ENCODE measurements at regions not wholly inside any gene's neighbourhood (a gene's known extent, or its start where the extent isn't known, plus 50 kb on each side); places are given as distances from the start of the nearest gene placed in this dataset.
"Not testable (repeated sequence)": the region's sequence is repeated elsewhere in the genome, so short reads cannot be mapped to it uniquely, and the experiment has no call there.

DNA sequence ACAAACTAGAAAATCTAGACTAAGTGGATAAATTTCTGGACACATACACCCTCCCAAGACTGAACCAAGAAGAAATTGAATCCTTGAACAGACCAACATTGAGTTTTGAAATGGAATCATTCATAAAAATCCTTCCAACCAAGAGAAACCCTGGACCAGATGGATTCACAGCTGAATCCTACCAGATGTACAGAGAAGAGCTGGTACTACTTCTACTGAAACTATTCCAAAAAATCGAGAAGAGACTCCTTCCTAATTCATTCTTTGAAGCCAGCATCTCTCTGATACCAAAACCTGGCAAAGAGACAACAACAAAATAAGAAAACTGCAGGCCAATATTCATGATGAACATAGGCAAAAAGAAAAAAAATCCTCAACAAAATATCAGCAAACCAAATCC is 227.4 kb downstream of the RPAP3 start:
- no peak for DNase-seq

DNA sequence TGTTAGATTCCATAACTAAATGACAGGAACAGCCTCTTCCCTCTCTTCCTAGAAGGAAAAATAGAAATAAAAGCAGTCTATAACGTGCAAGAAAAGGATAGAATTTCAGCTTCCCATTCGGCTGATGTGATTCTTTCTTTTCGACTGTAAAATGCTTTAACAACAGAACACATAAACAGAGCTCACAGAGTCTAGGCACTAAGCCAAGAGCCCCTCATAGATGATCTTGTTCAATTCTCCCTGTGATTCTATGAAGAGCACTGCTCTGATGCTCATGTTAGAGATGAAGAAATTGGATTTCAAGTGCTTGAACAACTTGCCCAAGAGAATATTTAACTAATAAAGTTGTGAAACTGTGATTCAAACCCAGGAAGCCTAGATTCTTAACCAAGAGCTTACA is 232.7 kb downstream of the RPAP3 start:
- DNase-seq: no peak

DNA sequence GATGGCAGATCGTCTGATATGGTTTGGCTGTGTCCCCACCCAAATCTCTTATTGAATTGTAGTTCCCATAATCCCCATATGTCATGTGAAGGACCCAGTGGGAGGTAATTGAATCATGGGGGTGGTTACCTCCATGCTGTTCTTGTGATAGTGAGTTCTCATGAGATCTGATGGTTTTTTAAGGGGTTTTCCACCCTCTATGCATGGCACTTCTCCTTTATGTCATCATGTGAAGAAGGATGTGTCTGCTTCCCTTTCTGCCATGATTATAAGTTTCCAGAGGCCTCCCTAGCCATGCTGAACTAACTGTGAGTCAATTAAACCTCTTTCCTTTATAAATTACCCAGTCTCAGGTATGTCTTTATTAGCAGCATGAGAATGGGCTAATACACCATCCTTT is 235.5 kb downstream of the RPAP3 start:
- DNase-seq: not testable (repeated sequence)

DNA sequence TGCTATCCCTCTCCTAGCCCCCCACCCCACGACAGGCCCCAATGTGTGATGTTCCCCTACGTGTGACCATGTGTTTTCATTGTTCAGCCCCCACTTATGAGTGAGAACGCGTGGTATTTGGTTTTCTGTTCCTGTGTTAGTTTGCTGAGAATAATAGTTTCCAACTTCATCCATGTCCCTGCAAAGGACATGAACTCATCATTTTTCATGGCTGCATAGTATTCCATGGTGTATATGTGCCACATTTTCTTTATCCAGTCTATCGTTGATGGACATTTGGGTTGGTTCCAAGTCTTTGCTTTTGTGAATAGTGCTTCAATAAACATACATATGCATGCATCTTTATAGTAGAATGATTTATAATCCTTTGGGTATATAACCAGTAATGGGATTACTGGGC is 241.9 kb downstream of the RPAP3 start:
- DNase-seq: not testable (repeated sequence)

DNA sequence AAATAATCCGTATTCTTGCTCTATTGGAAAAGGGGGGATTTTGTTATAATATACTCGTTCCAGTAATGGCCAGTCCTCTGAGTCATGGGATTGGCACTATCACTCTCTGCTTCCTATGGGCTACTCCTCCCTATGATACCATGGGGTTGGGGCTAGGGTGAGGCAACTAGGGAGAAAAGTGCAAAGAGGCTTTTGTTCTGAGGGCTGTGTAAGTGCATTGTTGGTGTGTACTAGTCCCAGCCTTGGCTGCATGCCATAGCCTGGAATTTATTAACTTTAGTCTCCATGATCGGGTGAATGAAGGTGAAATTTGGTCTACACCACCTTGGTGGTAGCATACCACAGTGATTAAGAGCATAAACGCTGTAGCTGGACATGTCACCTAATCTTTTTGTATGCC is 247.6 kb downstream of the RPAP3 start:
- DNase-seq: no peak

DNA sequence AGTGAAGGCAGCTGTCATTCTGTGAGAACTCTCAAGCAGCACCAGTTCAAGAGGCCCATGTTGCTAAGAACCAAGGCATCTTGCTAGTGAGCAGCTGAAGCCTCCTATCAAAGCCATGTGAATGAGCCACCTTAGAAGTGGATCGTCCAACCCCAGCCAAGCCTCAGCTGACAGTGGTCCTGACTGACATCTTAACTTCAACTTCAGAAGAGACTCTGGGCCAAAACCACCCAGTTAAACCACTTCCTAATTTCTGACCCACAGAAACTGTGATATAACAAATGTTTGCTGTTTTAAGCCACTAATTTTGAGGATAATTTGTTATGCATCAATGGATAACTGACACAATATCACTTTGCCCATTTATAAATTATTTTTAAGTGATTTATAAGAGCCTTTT is 256.0 kb downstream of the RPAP3 start:
- no peak for DNase-seq

DNA sequence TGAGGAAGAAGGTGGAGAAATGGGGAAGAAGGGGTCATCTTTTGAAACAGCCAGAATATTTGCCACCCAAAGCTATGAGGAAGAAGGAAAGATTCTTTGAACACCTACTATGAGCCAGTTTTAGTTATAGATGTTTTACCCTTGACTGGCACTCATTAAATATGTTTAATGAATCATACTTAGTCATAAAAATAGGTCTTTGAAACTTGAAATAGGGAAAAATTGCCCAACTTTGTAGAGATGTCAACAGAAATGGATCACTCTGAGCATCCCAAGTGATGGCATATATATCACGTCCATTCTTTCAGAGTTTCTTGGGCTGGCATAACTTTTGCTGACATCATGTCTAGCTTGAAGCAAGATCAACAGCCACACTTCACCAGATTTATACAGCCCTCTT is 263.5 kb downstream of the RPAP3 start:
- DNase-seq: no peak

DNA sequence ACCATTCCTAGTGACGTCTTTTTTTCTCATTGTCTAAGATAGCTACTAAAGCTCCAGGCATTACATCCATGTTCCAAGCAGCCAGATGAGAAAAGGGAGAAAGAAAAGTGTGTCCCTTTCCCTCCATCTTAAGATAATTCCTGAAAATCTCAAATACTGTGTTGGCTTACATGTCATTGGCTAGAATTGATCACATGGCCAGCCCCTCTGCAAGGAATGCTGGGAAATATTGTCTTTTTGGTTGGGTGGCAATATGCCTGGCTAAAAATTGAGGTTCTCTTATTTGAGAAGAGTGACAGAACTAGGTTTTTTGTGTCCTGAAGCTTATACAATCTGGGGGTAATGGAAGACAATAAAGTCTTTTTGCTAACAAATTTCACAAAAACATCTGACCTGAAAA is 264.3 kb downstream of the RPAP3 start:
- no peak for DNase-seq

DNA sequence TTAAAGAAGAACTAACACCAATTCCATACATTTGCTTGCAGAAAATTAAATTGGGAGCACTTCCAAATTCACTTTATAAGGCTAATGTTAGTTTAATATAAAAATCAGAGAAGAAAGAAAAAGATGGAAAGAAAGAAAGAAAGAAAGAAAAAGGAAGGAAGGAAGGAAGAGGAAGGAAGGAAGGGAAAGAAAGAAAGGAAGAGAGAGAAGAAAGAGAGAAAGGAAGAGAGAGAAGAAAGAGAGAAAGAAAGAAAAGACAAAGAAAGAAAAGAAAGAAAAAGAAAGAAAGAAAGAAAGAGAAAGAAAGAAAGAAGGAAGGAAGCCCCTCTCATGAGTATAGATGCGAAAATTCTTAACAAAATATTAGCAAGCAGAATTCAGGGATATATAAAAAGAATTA is 267.7 kb downstream of the RPAP3 start:
- DNase-seq: no peak

DNA sequence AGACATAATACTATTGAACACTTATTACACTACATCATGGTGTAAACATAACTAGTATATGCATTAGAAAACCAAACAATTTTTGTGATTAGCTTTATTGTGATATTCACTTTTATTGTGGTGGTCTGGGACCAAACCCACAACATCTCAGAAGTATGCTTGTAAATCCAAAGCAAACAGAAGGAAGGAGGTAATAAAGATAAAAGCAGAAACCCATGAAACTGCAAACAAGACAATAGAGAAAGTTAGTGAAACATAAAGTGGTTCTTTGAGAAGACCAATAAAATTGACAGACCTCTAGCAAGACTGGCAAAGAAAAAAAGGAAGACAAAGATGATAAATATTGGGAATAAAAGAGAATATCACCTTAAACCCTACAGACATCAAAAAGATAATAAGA is 268.3 kb downstream of the RPAP3 start:
- DNase-seq: no peak

DNA sequence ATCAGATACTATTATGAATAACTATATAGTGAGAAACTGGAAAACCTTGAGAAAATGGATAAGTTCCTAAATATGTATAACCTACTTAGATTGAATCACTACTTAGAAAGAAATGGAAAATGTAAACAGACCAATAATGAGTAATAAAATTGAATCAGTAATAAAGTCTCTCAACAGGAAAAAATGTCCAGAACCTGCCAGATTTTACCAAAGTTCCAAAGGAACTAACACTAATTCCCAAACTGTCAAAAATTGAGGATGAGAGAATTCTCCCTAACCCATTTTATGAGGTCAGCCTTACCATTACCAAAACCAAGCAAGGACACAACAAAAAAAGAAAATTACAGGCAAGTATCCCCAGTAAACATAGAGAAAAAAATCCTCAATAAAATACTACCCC is 272.0 kb downstream of the RPAP3 start:
- DNase-seq: no peak

DNA sequence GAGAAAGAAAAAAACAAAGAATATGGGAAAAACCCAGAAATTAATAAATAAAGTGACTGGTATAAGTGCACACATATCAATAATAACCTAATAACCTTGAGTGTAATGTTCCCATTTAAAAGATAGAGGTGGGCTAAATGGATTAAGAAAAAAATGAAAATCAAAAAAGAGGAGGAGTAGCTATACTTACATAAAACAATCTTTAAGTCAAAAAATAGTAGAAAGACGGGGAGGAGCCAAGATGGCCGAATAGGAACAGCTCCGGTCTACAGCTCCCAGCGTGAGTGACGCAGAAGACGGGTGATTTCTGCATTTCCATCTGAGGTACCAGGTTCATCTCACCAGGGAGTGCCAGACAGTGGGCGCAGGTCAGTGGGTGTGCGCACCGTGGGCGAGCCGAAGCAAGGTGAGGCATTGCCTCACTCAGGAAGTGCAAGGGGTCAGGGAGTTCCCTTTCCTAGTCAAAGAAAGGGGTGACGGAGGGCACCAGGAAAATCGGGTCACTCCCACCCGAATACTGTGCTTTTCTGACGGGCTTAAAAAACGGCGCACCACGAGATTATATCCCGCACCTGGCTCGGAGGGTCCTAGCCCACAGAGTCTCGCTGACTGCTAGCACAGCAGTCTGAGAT is 279.0 kb downstream of the RPAP3 start:
- DNase-seq: not testable (repeated sequence)

DNA sequence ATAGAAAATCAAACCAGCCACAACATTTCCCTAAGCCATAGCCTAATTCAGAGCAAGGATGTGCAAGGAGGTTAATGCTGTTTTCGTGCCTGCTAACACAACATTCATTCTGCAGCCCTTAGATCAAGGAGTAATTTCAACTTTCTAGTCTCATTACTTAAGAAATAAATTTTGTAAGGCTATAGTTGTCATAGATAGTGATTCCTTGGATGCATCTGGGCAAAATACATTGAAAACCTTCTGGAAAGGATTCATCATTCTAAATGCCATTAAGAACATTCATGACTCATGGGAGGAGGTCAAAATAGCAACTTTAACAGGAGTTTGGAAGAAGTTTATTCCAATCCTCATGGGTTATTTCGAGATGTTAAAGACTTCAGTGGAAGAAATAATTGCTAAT is 283.2 kb downstream of the RPAP3 start:
- DNase-seq: no peak

DNA sequence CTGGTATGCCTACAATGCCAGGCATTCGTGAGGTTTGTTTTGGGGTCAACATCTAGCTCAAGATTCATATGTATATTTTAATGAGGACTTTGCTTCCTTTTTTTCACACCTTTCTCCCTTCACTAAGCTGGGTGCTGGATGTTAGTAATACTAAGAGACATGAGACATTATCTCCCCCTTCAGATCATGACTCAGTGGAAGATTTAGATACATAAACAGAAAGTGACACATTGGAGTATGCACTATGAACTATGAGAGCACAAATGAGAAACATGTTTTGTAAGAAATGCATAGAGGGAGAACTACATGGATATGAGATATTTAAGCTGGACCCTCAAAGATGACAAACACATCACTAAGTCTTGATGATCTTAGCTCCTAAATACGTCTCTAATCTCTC is 286.3 kb downstream of the RPAP3 start:
- DNase-seq: no peak

DNA sequence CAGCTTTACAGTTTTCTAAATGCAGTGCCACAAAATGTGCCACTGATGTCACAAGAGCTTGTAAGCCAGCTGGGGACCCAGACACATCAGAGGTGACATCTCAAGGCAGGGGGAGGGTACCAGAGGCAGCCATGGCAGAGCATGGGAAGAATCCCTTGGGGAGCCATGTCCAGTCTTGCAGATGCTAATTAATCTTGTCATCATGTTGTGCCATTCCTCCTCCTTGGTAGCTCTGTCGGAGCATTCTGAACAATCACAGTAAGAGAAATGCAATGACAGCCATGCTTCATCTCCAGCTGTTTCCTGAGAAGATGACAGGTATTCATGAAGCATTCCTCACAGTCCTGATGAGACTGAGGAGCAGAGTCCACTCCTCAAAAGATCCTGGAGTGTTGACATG is 287.9 kb downstream of the RPAP3 start:
- DNase-seq: no peak

DNA sequence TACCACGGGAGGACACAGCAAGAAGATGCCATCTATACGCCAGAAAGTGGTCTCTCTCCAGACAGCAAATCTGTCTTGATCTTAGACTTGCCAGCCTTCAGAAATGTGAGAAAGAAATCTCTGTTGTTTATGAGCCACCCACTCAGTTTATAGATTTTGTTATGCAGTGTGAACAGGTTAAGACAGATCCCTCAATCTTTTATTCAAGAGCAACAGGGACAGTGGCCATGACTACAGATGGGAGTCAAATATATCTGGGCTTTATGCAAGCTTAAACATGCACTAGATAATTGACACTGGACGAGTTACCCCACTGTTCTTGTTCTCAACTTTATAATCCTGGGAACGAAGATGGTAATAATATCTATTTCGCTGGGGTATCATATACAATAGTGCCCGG is 288.7 kb downstream of the RPAP3 start:
- DNase-seq: no peak

DNA sequence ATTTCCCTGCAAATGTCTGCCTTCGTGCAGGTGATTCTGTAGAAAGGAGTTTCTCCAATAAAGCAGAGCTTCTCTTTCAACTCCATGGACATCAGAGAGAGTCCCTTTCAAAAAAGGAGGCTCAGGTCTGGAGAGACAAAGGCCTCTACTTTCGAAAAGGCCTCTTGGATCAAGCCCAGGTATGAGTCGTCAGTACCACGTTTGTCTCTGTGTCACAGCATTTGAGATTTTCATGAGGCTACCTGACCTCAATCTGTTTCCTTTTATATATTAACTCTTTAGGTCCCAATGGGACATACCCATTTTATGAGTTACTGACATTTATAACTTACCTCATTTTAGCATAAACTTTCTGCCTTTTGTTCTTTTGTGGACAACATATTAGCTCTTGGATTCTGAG is 290.8 kb downstream of the RPAP3 start:
- no peak for DNase-seq

DNA sequence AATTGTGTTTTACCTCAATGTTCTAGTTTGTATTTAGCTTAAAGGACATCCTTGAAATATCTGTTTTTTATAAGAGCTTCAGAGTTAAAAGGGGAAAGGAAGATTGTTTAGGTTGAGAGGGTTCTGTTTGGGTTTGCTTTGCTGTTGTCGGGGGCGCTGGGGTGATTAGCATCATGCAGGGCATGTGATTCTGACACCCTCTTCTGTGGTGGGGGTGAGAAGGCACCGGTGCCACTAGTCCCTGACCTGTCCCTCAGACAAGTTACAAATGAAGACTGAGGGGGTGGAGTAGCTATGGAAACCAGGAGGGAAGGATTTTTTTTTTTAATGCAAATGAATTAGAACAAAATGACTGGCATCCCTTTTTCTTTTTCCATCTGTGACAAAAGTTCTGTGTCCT is 291.3 kb downstream of the RPAP3 start:
- DNase-seq: no peak

DNA sequence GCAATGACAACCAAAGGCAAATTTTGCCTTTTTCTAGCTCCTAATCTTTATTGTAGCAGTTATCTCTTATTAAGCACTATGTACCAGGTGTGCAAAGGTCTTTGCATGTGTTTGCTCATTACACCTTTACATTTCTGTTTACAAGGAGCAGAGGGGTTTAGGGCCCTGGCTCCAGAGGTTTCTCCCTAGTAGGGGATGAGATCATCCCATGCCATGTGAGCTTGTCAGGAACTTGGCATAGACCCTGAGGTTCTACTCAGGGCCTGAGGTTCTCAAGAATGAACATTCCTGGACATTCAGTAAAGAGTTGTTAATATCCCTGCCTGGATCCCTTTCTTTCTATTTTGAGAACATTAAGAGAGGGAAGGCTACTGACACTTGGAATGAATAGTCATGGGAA is 292.0 kb downstream of the RPAP3 start:
- no peak for DNase-seq

DNA sequence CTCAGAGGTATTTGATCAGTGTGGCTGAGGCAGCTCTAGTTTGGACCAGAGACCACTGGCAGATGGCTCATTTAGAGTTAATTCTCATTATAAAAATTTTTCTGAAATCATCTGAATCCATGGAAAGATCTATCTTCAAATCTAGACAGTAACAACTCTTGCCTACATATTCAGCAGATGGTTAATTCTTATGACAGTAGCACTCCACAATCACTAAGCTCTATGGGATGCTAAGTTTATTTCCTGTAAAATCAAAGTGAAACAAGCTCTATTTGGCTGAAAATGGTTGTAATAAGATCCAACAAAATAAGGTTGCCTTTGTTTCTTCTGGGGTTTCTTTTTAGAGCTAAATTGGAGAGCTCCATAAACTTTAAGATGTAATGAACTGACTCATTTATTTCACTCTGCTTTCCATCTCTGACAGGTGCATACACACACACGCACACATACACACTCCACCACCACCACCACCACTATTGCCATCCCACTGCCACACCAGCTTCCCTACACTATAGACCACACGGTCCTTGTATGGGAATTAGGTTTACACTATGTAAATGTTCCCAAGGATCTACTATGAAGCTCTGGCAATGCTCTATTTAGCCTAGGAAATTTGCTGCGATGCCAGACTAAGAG is 293.1 kb downstream of the RPAP3 start:
- DNase-seq: no peak

DNA sequence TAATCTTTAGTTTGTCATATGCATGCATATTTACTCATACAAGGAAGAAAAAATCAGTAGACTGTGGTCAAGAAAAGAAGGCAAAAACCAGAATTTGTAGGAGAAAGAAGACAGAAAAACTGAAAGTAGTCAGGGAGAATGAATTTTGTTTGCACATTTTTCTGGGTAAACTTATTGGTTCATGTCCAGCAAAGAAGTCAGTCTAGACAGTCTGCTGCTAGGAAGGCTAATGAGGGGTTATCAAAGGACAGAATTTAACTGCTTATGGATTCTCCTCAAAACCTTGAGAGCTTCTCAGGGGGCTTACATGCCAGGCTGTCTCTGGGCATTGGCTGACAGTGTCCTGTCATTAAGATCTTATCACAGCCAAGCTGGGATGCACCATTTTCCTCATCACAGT is 293.9 kb downstream of the RPAP3 start:
- DNase-seq: no peak

DNA sequence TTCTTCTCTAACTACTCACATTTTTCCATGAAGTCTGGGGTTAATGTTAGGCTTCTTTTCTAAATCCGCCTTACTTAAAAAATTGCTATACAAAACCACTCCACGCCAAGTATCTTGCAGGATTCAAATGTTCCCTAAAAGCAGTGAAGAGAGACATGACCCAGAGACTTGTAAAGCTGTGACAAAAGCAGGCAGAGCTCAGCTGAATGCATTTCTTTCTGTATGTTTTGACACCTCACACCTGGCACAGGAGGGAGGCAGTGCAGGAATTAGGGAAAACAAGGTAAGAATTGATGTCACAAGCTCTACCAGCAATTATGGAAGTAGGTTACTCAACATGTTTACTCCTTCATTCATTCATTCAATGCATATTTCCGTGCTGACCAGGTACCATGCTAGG is 295.0 kb downstream of the RPAP3 start:
- no peak for DNase-seq

DNA sequence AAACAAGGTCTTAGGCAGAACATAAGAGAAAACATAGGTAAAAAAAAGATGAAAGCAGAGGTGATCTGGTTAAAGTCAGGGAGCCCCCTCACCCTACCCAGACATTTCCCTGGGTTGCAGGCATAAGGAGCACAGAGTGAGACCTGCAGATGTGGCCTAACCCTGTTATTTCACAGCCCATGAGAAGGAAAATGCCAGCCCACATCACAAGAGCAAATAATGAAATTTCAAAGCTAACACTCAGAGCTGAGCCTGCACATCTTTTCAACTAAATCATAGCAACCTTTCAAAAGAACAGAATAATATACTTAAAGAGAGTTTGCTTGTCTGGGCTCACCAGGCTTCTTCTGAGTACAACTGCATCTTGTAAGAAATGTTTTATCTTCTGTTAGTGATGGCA is 295.4 kb downstream of the RPAP3 start:
- DNase-seq: no peak

DNA sequence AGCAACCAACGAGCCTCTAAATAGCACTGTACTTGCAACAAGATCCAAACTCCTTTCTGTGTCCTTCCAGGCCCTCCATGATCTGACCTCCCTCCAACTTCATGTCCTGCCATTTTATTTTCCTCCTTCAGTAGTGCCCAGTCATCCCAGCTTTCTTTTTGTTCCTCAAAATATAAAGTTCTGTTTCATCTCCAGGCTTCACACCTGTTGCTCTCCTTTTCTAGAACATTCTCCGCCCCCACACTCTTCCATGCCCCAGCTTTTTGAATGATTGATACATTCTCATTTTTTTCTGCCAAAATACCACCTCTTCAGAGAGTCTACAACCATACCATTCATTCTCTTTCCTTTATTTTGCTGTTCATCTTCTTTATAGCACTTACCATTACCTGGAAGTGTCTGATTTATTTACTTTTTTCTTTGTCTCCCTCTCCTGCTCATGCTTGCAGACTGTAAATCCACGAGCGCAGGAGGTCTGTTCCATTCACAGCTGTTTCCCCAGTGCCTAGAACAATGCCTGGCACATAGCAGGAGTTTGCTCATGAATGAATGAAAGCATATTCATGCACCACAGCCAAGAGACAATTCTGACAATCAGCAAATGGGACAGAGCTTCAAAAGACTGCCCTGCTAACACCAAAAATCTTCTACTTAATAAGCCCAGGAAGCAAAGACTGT is 296.4 kb downstream of the RPAP3 start:
- DNase-seq: no peak

Data from SW 1271 (cell line).